Colonic mucosa (tissue), 4 donors: ENCODE measurements at regions not wholly inside any gene's neighbourhood (a gene's known extent, or its start where the extent isn't known, plus 50 kb on each side); places are given as distances from the start of the nearest gene placed in this dataset.

Experiments
- DNase-seq: peaks from one replicate; pipeline ENCODE4 v3.0.0-alpha.2; 2020
- H3K27ac ChIP-seq: fragments of 200-600 bp; one replicate; pipeline ENCODE4 v1.8.0; 2021
- H3K27me3 ChIP-seq: fragments of 200-600 bp; one replicate; pipeline ENCODE4 v1.8.0; 2021
- H3K36me3 ChIP-seq: fragments of 200-600 bp; one replicate; pipeline ENCODE4 v1.8.0; 2021
- H3K4me1 ChIP-seq: fragments of 200-600 bp; one replicate; pipeline ENCODE4 v1.8.0; 2021; ENCODE audit warnings: mild to moderate bottlenecking
- H3K4me3 ChIP-seq: fragments of 200-600 bp; one replicate; pipeline ENCODE4 v1.8.0; 2021
- H3K9ac ChIP-seq, 2 donors: one replicate each; pipeline ENCODE4 v1.7.0; 2013; ENCODE audit warnings: control low read depth in 2 of 2, low read depth in 2 of 2, low read length in 2 of 2
- H3K9me3 ChIP-seq: fragments of 200-600 bp; one replicate; pipeline ENCODE4 v1.8.0; 2021
- intact Hi-C: fragments of 100-400 bp; cut with DNase I; formaldehyde crosslinking; loops from one replicate; pipeline ENCODE4 v1.14.1; 2022
- TF ChIP-seq, protein P1 (sequence below): fragments of 200-600 bp; IDR thresholded peaks from one replicate; pipeline ENCODE4 v1.8.0; 2022; ENCODE audit warnings: antibody characterized with exemption, mild to moderate bottlenecking
- donor health status: healthy.
- donor health status: DM: no; HTN: no; CAD: no.
- donor health status: DM: no; HTN: no; CAD: no.

DNA sequence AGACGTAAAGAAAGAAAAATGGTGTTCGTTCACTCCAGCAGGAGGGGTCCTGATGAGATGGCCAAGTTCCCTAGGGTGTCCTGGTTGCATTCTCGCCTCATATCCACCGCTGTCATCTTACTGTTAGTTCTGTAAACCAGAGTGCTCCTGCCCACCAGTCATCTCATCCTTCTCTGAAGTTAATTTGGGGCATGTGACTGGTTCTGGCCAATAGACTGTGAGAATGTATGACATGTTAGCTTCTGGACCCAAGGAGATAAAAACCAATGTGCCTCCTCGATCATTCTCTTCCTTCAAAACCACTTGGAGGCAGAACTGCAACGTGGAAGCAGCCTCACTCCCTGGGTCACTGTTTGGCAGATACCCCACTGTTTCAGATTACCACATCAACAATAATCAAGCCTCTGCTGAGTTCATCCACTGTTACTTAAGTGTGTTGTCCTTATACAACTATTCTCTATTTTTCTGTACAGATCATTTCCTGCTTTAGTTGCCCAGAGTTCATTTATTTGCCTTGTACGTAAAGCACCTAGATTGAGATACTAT is 759.1 kb downstream of the TSN start:
- intact Hi-C loops, result no loop called here
- Histone ChIP-seq H3K9ac (no peak overlapping the region), H3K4me1 (no peaks in the 10 kb centered on the region)

DNA sequence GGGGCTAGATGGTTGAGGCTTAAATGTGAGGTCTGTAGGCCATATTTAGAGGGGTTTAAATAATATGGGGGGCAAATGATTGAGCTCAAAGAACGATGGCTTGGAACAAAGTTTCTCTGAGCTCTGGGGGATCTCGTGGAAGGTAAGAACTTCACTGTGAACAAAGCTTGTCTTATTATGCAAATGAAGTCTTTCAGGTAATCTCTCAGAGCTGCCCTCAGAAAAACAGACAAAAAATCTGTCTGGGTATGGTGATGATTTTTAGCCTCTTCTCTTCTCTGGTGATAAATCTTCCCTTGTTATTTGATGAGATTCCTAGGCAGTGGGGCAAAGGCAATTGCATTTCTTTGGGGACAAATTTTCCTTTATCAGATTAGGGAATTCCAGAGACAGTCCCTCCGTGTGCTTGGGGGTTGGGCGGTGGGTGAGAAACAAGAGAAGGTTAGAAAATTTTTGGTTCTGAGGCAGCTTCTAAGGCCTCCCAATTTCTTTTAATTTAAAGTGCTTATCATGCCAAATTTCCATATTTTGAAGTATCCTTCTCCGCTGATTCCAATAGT is 760.4 kb downstream of the TSN start:
- no peak overlapping the region for H3K4me3 ChIP-seq
- H3K9me3 ChIP-seq, result no peaks in the 10 kb centered on the region
- DNase-seq, result no peak
- intact Hi-C loops, result no loop called here
- TF ChIP-seq, protein P1, sequence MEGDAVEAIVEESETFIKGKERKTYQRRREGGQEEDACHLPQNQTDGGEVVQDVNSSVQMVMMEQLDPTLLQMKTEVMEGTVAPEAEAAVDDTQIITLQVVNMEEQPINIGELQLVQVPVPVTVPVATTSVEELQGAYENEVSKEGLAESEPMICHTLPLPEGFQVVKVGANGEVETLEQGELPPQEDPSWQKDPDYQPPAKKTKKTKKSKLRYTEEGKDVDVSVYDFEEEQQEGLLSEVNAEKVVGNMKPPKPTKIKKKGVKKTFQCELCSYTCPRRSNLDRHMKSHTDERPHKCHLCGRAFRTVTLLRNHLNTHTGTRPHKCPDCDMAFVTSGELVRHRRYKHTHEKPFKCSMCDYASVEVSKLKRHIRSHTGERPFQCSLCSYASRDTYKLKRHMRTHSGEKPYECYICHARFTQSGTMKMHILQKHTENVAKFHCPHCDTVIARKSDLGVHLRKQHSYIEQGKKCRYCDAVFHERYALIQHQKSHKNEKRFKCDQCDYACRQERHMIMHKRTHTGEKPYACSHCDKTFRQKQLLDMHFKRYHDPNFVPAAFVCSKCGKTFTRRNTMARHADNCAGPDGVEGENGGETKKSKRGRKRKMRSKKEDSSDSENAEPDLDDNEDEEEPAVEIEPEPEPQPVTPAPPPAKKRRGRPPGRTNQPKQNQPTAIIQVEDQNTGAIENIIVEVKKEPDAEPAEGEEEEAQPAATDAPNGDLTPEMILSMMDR, result no peak
- no peaks in the 10 kb centered on the region for H3K4me1 ChIP-seq
- H3K9ac ChIP-seq, result no peak overlapping the region
- H3K27ac ChIP-seq, result no peak overlapping the region
- no peaks in the 10 kb centered on the region for H3K36me3 ChIP-seq
- H3K27me3 ChIP-seq, result no peaks in the 10 kb centered on the region

More for the DNA sequence above, 759.1 kb downstream of the TSN start:
- Histone ChIP-seq H3K27ac (no peak overlapping the region), H3K9me3 (no peaks in the 10 kb centered on the region), H3K4me3 (no peak overlapping the region), H3K36me3 (no peaks in the 10 kb centered on the region), H3K27me3 (no peaks in the 10 kb centered on the region)
- DNase-seq, result no peak
- TF ChIP-seq, protein P1, result no peak

DNA sequence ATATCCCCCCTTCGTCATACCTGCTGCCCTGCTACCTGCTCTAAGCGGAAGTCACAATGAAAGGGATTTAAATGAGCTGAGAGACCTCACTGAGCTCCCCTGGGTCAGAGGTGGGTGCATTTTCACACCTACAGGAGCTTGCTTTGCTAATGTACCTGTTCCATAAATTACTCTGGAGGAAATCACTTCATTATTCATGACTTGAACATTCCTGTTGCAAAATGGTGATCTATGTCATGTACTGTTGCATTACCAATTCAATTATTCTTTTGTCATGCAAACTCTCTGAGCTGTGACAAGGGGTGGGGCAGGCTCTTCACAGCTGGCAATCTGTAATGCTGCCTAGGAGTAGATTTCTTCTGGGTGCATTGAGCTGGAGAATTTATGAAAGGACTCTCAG is 761.3 kb downstream of the TSN start:
- H3K27ac ChIP-seq, result no peak overlapping the region
- TF ChIP-seq, protein P1, result no peak
- H3K36me3 ChIP-seq, result no peaks in the 10 kb centered on the region
- no peaks in the 10 kb centered on the region for H3K4me1 ChIP-seq
- H3K27me3 ChIP-seq, result no peaks in the 10 kb centered on the region
- H3K9me3 ChIP-seq, result no peaks in the 10 kb centered on the region
- H3K4me3 ChIP-seq, result no peak overlapping the region
- DNase-seq, result no peak
- H3K9ac ChIP-seq, result no peak overlapping the region
- intact Hi-C loops, result no loop called here

DNA sequence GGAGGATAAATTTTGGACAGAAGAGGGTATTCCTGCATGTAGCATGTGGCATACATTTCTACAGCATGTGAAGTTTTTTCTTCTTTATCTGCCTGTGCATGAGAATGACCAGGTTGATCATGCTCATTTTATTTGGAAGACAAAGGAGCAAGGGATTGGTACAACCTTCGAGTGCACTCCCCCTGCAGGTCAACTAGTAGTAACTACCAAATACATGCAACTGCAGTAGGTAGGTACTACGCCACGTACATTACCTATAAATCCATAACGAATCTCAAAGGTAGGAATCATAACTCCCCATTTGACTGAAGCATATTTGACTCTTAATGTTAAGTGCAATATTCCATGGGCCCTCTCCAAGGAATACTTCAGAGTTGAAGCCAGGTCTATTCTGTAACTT is 763.9 kb downstream of the TSN start:
- no peaks in the 10 kb centered on the region for H3K36me3 ChIP-seq
- H3K27ac ChIP-seq, result no peak overlapping the region
- no peak for DNase-seq
- no peak overlapping the region for H3K4me3 ChIP-seq
- no peaks in the 10 kb centered on the region for H3K4me1 ChIP-seq
- TF ChIP-seq, protein P1, result no peak
- H3K9me3 ChIP-seq, result no peaks in the 10 kb centered on the region
- no peak overlapping the region for H3K9ac ChIP-seq
- intact Hi-C loops, result no loop called here
- no peaks in the 10 kb centered on the region for H3K27me3 ChIP-seq

DNA sequence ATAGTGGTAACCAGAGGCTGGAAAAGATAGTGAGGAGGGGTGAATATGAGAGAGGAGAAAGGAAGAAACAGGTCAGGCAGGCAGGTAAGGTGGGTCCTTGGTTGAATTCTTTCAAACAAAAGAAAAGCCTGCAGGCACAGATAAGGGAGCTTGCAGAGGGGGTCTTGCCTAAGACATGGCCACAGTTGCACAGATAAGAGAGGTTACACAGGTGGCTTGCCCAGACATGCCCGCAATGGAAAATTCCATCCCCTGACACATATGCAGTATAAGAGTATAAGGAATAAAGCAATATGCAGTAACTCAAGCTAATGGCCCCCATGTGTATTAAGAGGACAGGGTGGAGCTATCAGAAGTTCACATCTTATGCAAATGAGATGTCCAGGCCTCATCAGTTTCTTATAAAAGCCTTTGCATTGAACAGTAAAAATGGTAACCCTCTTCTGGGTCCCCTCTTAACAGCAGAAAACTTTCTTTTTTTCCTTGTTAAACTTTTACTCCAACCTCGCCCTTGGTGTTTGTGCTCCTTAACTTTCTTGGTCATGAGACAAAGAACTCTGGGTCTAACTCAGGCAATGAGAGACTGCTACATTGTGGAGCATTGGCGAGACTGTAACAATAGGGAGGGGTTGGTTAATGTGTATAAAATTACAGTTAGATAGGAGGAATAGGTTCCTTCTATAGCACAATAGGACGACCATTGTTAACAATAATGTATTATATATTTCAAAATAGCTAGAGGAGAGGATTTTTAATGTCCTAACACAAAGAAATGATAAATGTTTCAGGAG is 764.6 kb downstream of the TSN start:
- Histone ChIP-seq H3K4me1 (no peaks in the 10 kb centered on the region), H3K27ac (no peak overlapping the region), H3K36me3 (no peaks in the 10 kb centered on the region), H3K27me3 (no peaks in the 10 kb centered on the region), H3K9me3 (no peaks in the 10 kb centered on the region), H3K9ac (no peak overlapping the region), H3K4me3 (no peak overlapping the region)
- TF ChIP-seq, protein P1, result no peak
- intact Hi-C loops, result no loop called here
- DNase-seq, result no peak
